ENCODE measurements at regions not wholly inside any gene's neighbourhood (a gene's known extent, or its start where the extent isn't known, plus 50 kb on each side); places are given as distances from the start of the nearest gene placed in this dataset.

- no peak overlapping the region for H3K4me3 ChIP-seq (ENCODE audit: low read depth, low read length)
- TF ChIP-seq CTCF (IDR thresholded peaks at IDR 0.05; ENCODE audit: low read depth, low read length), result no peak
These were observed 115.7 kb upstream of the KLF3 start for GRCh38 chr4:38548256-38548655.

DNA sequence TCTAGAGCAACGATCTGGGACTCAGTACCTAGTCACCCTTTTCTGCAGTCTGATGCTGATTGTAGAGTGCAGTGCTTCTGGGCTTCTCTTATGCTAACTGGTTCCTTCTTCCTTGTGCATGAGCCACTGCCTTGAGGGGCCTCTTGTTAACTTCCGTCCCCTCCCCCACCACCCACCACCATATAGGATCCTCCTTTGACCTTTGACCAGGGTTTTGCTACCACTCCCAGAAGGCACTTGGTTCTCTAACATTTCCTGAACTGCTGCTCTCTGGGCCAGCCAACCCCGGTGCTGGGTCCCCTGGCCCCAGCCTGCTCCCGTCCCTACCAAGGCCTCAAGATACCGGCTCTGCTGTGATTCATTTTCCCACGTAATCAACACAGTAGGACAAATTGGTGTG is 104.6 kb upstream of the KLF3 start:
- no peak overlapping the region for H3K4me3 ChIP-seq (ENCODE audit: low read depth, low read length)
- no peak for TF ChIP-seq CTCF (IDR thresholded peaks at IDR 0.05; ENCODE audit: low read depth, low read length)

DNA sequence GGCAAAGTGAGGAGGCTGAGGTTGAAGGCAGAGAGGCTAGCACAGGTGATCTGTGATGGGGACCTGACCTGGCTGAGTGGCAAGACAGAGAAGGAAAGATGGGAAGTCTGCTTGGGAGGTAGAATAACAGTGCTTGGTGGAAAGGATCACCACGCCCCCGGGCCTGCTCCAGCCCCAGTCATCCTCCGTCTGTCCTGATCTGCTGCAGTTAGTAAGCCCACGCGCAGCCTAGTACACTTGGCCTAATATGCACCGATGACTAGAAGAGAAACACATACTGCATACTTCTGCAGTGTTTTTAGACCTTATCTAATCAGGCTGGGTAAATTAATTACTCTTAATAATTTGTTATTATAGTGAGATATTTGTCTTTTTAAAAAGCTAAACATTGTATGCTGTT is 103.7 kb upstream of the KLF3 start:
- no peak for TF ChIP-seq CTCF (IDR thresholded peaks at IDR 0.05; ENCODE audit: low read depth, low read length)
- no peak overlapping the region for H3K4me3 ChIP-seq (ENCODE audit: low read depth, low read length)

DNA sequence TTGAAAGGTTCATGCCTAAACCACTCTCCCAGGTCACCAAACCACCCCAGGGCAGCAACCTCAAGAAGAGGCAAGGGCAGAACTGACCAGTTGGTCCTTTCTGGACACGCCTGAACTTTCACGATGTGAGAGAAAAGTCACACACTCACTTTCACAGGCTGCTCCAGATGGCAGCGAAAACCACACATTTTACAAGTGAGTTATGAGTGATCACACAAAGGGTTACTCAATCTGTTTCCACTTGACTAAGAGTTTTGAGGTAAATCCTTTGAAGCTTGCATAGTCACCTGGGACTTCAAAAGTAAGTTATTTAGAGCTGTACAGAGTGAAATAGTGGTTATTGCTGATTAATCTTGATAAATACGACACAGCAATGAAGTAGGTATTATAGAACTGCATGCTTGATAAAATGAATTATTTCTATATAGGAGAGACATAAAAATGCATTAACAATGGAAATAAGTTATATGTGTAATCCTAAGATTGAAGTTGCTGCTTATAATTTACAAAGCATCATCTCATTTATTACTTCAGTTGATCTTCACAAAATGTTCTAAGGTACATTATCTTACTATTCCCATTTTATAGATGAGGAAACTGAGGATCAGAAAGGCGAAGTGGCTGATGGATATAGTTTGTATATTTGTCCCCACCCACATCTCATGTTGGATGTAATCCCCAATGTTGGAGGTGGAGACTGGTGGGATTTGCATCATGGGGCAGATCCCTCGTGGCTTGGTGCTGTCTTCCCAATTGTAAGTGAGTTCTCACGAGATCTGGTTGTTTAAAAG is 103.0 kb upstream of the KLF3 start:
- no peak for TF ChIP-seq CTCF (IDR thresholded peaks at IDR 0.05; ENCODE audit: low read depth, low read length)
- H3K4me3 ChIP-seq (ENCODE audit: low read depth, low read length), result no peak overlapping the region

GRCh38 chr4:38562751-38563198 is 101.2 kb upstream of the KLF3 start:
- no peak for TF ChIP-seq CTCF (IDR thresholded peaks at IDR 0.05; ENCODE audit: low read depth, low read length)
- no peak overlapping the region for H3K4me3 ChIP-seq (ENCODE audit: low read depth, low read length)

- H3K4me3 ChIP-seq (ENCODE audit: low read depth, low read length), result no peak overlapping the region
- no peak for TF ChIP-seq CTCF (IDR thresholded peaks at IDR 0.05; ENCODE audit: low read depth, low read length)
These were observed 100.1 kb upstream of the KLF3 start for GRCh38 chr4:38563707-38564495.

Measured in WI38 (cell line).